ENCODE measurements at regions not wholly inside any gene's neighbourhood (a gene's known extent, or its start where the extent isn't known, plus 50 kb on each side); places are given as distances from the start of the nearest gene placed in this dataset.

- TF ChIP-seq CHD7 (IDR thresholded peaks at IDR 0.05; ENCODE audit: insufficient replicate concordance, low read length) (no peak), RAD21 (IDR thresholded peaks at IDR 0.05 in 1 of 2, conservative IDR thresholded peaks at IDR 0.05 in 1 of 2; ENCODE audit: low read depth in 2 of 2, low read length in 2 of 2) (peak in 1 of 2 experiments; percentile 25; a peak in 1 of 4 replicates), MAX (IDR thresholded peaks at IDR 0.05) (no peak), TEAD4 (IDR thresholded peaks at IDR 0.05; ENCODE audit: low read depth, low read length) (no peak)
These were observed 107.0 kb upstream of the NSMCE3 start (continued) for GRCh38 chr15:29376590-29376989.

Measured in H1 (cell line).